Erythroblast (primary cell): ENCODE measurements at regions not wholly inside any gene's neighbourhood (a gene's known extent, or its start where the extent isn't known, plus 50 kb on each side); places are given as distances from the start of the nearest gene placed in this dataset.

ENCODE experiments used
- GATA1 ChIP-seq: IDR thresholded peaks from 2 replicates; pipeline ENCODE4 v1.6.1; 2011; ENCODE audit warnings: low read depth, mild to moderate bottlenecking, control low read depth, low read length, moderate library complexity
- POLR2A ChIP-seq: IDR thresholded peaks from 2 replicates; pipeline ENCODE4 v1.6.1; 2011; ENCODE audit warnings: mild to moderate bottlenecking, low read length

DNA sequence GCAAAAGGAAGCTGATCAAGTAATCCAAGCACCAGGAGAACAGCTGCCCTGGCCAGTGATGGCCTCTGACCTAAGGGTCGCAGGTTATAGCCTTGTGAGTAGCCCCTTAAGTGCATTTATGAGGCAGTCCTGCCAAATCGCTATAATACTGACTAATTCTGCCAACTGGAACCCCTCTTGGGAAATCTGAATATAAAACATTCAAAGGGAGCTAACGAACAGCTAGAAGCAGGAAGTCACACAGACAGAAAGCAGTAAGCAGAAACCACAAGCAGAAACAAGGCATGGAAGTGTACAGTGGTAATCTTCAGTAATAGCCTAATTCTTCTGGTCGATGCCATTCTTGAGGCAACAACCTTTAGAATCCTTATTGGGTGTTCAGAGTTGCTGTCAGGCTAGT, 521.3 kb downstream of the METTL4 start:
- TF ChIP-seq POLR2A (no peak), GATA1 (no peak)
